Small intestine (tissue), 7 donors: ENCODE measurements at regions not wholly inside any gene's neighbourhood (a gene's known extent, or its start where the extent isn't known, plus 50 kb on each side); places are given as distances from the start of the nearest gene placed in this dataset.

Experiments used
- DNase-seq, 2 donors: peaks; one replicate each; pipeline versions ENCODE4 v3.0.0 to v3.0.0-alpha.2; 2013
- FAIRE-seq: peaks from 2 replicates; lab custom pipeline; 2012; peaks lifted over from hg19 to GRCh38; lab: Jason Lieb, UNC
- H3K27ac ChIP-seq, 3 donors: one replicate each; pipeline ENCODE4 v1.5.1; 2013; ENCODE audit warnings: low read length in 2 of 3, mild to moderate bottlenecking in 2 of 3, control low read depth in 1 of 3, inconsistent platforms in 1 of 3, low read depth in 1 of 3, moderate library complexity in 1 of 3
- H3K27me3 ChIP-seq, 3 donors: one replicate each; pipeline ENCODE4 v1.6.1; 2013; ENCODE audit warnings: low read length in 3 of 3, inconsistent platforms in 1 of 3; ENCODE audit not compliant: control insufficient read depth in 3 of 3, insufficient read depth in 3 of 3
- H3K36me3 ChIP-seq, 3 donors: one replicate each; pipeline ENCODE4 v1.6.1; 2013; ENCODE audit warnings: low read length in 3 of 3, inconsistent platforms in 1 of 3, low read depth in 1 of 3, mild to moderate bottlenecking in 1 of 3, moderate library complexity in 1 of 3; ENCODE audit not compliant: control insufficient read depth in 3 of 3, insufficient read depth in 2 of 3
- H3K4me1 ChIP-seq, 3 donors: one replicate each; pipeline ENCODE4 v1.6.1; 2013; ENCODE audit warnings: low read length in 2 of 3, inconsistent platforms in 1 of 3, low read depth in 1 of 3, mild to moderate bottlenecking in 1 of 3, moderate library complexity in 1 of 3; ENCODE audit not compliant: control insufficient read depth in 3 of 3, insufficient read depth in 2 of 3
- H3K4me3 ChIP-seq, 3 donors: one replicate each; pipeline ENCODE4 v1.5.1; 2013; ENCODE audit warnings: low read length in 3 of 3, control low read depth in 1 of 3, inconsistent platforms in 1 of 3, low read depth in 1 of 3, mild to moderate bottlenecking in 1 of 3, moderate library complexity in 1 of 3
- H3K9me3 ChIP-seq, 2 donors: one replicate each; pipeline ENCODE4 v1.6.1; 2013; ENCODE audit warnings: low read depth in 1 of 2, low read length in 1 of 2; ENCODE audit not compliant: control insufficient read depth in 2 of 2, insufficient read depth in 1 of 2
- WGBS, 3 donors: extraction: QIAGEN DNeasy Blood & Tissue Kit; methylation state at CpG; one replicate each; pipeline ENCODE4 v1.1.7; 2013; 5-methylcytosine and 5-hydroxymethylcytosine counted together
- donor health status: healthy with polysubstance abuse.
- donor health status: control.
- donor health status: control.
- donor health status: Bipolar disorder and iron deficiency.
- donor health status: healthy.

DNA sequence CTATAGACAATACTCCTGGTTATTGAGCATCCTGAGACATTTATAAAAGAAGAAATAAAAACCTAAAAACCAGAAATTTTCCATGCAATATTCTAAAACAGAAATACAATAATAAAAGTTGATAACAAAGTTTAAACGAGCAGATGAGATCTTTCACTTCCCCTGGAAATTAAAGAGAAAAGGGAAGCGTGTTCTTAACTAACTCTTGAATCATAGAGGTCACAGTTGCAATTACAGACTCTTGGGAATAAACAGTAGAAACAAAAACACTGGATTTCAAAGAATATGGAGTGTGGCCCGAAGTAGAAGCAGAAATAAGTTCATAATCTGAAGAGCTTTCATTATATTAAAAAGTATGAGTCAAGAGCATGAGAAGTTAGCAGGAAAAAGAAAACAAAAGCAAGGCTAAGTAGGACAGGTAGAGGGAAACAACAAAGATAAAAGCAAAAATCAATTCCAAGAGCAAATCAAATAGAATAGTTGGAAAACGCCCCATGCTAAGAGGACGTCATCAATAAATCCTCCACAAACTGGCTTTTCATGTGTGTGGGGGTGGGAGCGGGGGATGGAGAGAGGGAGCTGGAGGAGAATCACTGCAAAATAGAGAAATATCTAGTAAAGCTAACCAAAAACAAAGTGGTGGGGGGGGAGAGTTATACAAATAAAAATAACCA is 55.2 kb upstream of the C10orf71 start:
- DNase-seq (no peak), FAIRE-seq (no peak)
- WGBS, 3 donors: 37 to 45% (median 43%) methylated on average over 6 of the region's 6 CpGs
- H3K4me1 ChIP-seq: no peaks in the 10 kb centered on the region
- H3K27ac ChIP-seq: no peak overlapping the region
- no peaks in the 10 kb centered on the region for H3K9me3 ChIP-seq
- no peaks in the 10 kb centered on the region for H3K36me3 ChIP-seq
- H3K4me3 ChIP-seq: no peak overlapping the region
- H3K27me3 ChIP-seq: no peaks in the 10 kb centered on the region

- Histone ChIP-seq H3K9me3 (no peaks in the 10 kb centered on the region), H3K4me3 (no peak overlapping the region), H3K27me3 (no peaks in the 10 kb centered on the region), H3K36me3 (no peaks in the 10 kb centered on the region), H3K27ac (no peak overlapping the region), H3K4me1 (no peaks in the 10 kb centered on the region)
- no peak for FAIRE-seq
- WGBS, 3 donors: 76 to 82% (median 78%) methylated on average over 10 of the region's 10 CpGs
- no peak for DNase-seq
Measured at GRCh38 chr10:49243139-49243538, 54.9 kb upstream of the TMEM273 start.

- no peaks in the 10 kb centered on the region for H3K27me3 ChIP-seq
- no peak for FAIRE-seq
- no peak for DNase-seq
- no peak overlapping the region for H3K27ac ChIP-seq
- no peaks in the 10 kb centered on the region for H3K9me3 ChIP-seq
- 79 to 82% (median 81%) methylated on average over 11 of the region's 11 CpGs for WGBS, 3 donors
- H3K36me3 ChIP-seq: no peaks in the 10 kb centered on the region
- no peak overlapping the region for H3K4me3 ChIP-seq
- no peaks in the 10 kb centered on the region for H3K4me1 ChIP-seq
Measured at GRCh38 chr10:49242604-49243003, 54.4 kb upstream of the TMEM273 start.

GRCh38 chr10:49241385-49241784 is 53.2 kb upstream of the TMEM273 start:
- FAIRE-seq (no peak), DNase-seq (peak in 1 of 2 donors; percentile 8)
- H3K36me3 ChIP-seq: no peaks in the 10 kb centered on the region
- no peak overlapping the region for H3K4me3 ChIP-seq
- no peaks in the 10 kb centered on the region for H3K27me3 ChIP-seq
- H3K27ac ChIP-seq: no peak overlapping the region
- no peaks in the 10 kb centered on the region for H3K4me1 ChIP-seq
- no peaks in the 10 kb centered on the region for H3K9me3 ChIP-seq
- WGBS, 3 donors: 65 to 78% (median 78%) methylated on average over 2 of the region's 2 CpGs

- WGBS, 3 donors: 47 to 77% (median 55%) methylated on average over 4 of the region's 4 CpGs
- no peak for DNase-seq
Measured at GRCh38 chr10:49240946-49241345, 52.8 kb upstream of the TMEM273 start.

More at GRCh38 chr10:49240946-49241345, 52.8 kb upstream of the TMEM273 start:
- H3K4me3 ChIP-seq: no peak overlapping the region
- H3K9me3 ChIP-seq: no peaks in the 10 kb centered on the region
- H3K27me3 ChIP-seq: no peaks in the 10 kb centered on the region
- no peaks in the 10 kb centered on the region for H3K4me1 ChIP-seq
- FAIRE-seq: no peak
- no peaks in the 10 kb centered on the region for H3K36me3 ChIP-seq
- H3K27ac ChIP-seq: no peak overlapping the region
